HepG2 (cell line): ENCODE measurements at regions not wholly inside any gene's neighbourhood (a gene's known extent, or its start where the extent isn't known, plus 50 kb on each side); places are given as distances from the start of the nearest gene placed in this dataset.

Source experiments
- ASH2L ChIP-seq: fragments of 300-600, 200-600 bp; sonication (generic); IDR thresholded peaks from 2 replicates; pipeline ENCODE4 v1.7.0; 2017; ENCODE audit warnings: low read depth, mild to moderate bottlenecking, moderate library complexity, mixed read lengths, low read length; ENCODE audit not compliant: insufficient read length
- BATF2 ChIP-seq: sonication (generic); formaldehyde crosslinking; IDR thresholded peaks from 2 replicates; pipeline ENCODE4 v1.8.0; 2022; ENCODE audit warnings: mild to moderate bottlenecking, missing genetic modification reagents, moderate library complexity
- CBX5 ChIP-seq: sonication (generic); formaldehyde crosslinking; IDR thresholded peaks from 2 replicates; pipeline ENCODE4 v1.4.0; 2020; ENCODE audit warnings: missing genetic modification reagents, borderline replicate concordance
- E2F2 ChIP-seq: sonication (generic); formaldehyde crosslinking; IDR thresholded peaks from 2 replicates; pipeline ENCODE4 v1.4.0; 2020; ENCODE audit warnings: missing genetic modification reagents, borderline replicate concordance
- FOXJ3 ChIP-seq: sonication (generic); formaldehyde crosslinking; IDR thresholded peaks from 2 replicates; pipeline ENCODE4 v1.4.0; 2020; ENCODE audit warnings: missing genetic modification reagents, mild to moderate bottlenecking, borderline replicate concordance
- IKZF5 ChIP-seq: IDR thresholded peaks from 2 replicates; pipeline ENCODE4 v1.6.1; 2018; ENCODE audit warnings: missing genetic modification reagents, mild to moderate bottlenecking, missing compliant biosample characterization
- NCOA2 ChIP-seq: sonication (generic); formaldehyde crosslinking; IDR thresholded peaks from 2 replicates; pipeline ENCODE4 v1.8.0; 2022; ENCODE audit warnings: inconsistent platforms
- NCOR1 ChIP-seq: fragments of 200-600 bp; sonication (generic); IDR thresholded peaks from 2 replicates; pipeline ENCODE4 v1.7.0; 2017; ENCODE audit warnings: antibody characterized with exemption, low read length, borderline replicate concordance
- PAXIP1 ChIP-seq: sonication (generic); formaldehyde crosslinking; conservative IDR thresholded peaks from 2 replicates; pipeline ENCODE4 v1.4.0; 2020; ENCODE audit warnings: mild to moderate bottlenecking, missing genetic modification reagents, moderate library complexity
- TARDBP ChIP-seq: sonication (generic); formaldehyde crosslinking; IDR thresholded peaks from 2 replicates; pipeline ENCODE4 v1.8.0; 2022; ENCODE audit warnings: mild to moderate bottlenecking, missing genetic modification reagents
- TBX3 ChIP-seq: fragments of 450-650 bp; IDR thresholded peaks from 2 replicates; pipeline ENCODE4 v1.6.1; 2017; ENCODE audit warnings: antibody characterized with exemption, mild to moderate bottlenecking, inconsistent platforms, borderline replicate concordance
- TFAP4 ChIP-seq: sonication (generic); IDR thresholded peaks from 2 replicates; pipeline ENCODE4 v1.6.1; 2016; ENCODE audit warnings: low read depth, borderline replicate concordance
- ZBTB34 ChIP-seq: sonication (generic); formaldehyde crosslinking; IDR thresholded peaks from 2 replicates; pipeline ENCODE4 v1.8.0; 2022; ENCODE audit warnings: mild to moderate bottlenecking, missing genetic modification reagents
- ZC3H13 ChIP-seq: sonication (generic); formaldehyde crosslinking; IDR thresholded peaks from 2 replicates; pipeline ENCODE4 v1.8.1; 2023; ENCODE audit warnings: mild to moderate bottlenecking, missing genetic modification reagents, moderate library complexity
- ZNF18 ChIP-seq: sonication (generic); formaldehyde crosslinking; IDR thresholded peaks from 2 replicates; pipeline ENCODE4 v1.8.0; 2022; ENCODE audit warnings: mild to moderate bottlenecking, missing genetic modification reagents; ENCODE audit not compliant: insufficient replicate concordance
- ZNF878 ChIP-seq: sonication (generic); formaldehyde crosslinking; IDR thresholded peaks from 2 replicates; pipeline ENCODE4 v1.8.1; 2023; ENCODE audit warnings: mild to moderate bottlenecking, missing genetic modification reagents, moderate library complexity

- TF ChIP-seq ZNF18 (CRISPR knock-in tag) (no peak), NCOA2 (CRISPR knock-in tag) (peak; percentile 72), TARDBP (CRISPR knock-in tag) (0 out of 2 replicates have a peak, but pooled peaks have one; percentile 19), ZBTB34 (CRISPR knock-in tag) (0 out of 2 replicates have a peak, but pooled peaks have one; percentile 22), NCOR1 (peak; percentile 96), FOXJ3 (peak; percentile 73; the same call in 1 of the 2 replicates), TFAP4 (peak; percentile 96), ZNF878 (CRISPR knock-in tag) (no peak), CBX5 (CRISPR knock-in tag) (0 out of 2 replicates have a peak, but pooled peaks have one; percentile 45), E2F2 (no peak), IKZF5 (CRISPR knock-in tag) (peak; percentile 61; the same call in 1 of the 2 replicates), ASH2L (peak; percentile 66), PAXIP1 (peak; percentile 71), BATF2 (CRISPR knock-in tag) (no peak), TBX3 (peak; percentile 31; the same call in 1 of the 2 replicates), ZC3H13 (CRISPR knock-in tag) (no peak)
Observed at GRCh38 chr20:24755411-24755922, 193.6 kb upstream of the CST7 start (continued).
